Type B pancreatic cell (in vitro differentiated cells): ENCODE measurements at regions not wholly inside any gene's neighbourhood (a gene's known extent, or its start where the extent isn't known, plus 50 kb on each side); places are given as distances from the start of the nearest gene placed in this dataset.

Experiments used
- DNase-seq: peaks from one replicate; pipeline ENCODE4 v3.0.0; 2021; ENCODE audit warnings: mixed read lengths; ENCODE audit not compliant: unreplicated experiment; ENCODE audit errors: extremely low spot score
- H3K27ac Mint-ChIP-seq: 2 replicates; pipeline ENCODE4 v1.8.0; 2021; ENCODE audit warnings: mild to moderate bottlenecking, mixed read lengths
- H3K27me3 Mint-ChIP-seq: 2 replicates; pipeline ENCODE4 v1.8.0; 2021; ENCODE audit warnings: mixed read lengths
- H3K36me3 Mint-ChIP-seq: 2 replicates; pipeline ENCODE4 v1.8.0; 2021; ENCODE audit warnings: mixed read lengths
- H3K4me1 Mint-ChIP-seq: one replicate; pipeline ENCODE4 v1.8.0; 2021; ENCODE audit warnings: mixed read lengths; ENCODE audit not compliant: unreplicated experiment
- H3K4me3 Mint-ChIP-seq: 2 replicates; pipeline ENCODE4 v1.8.0; 2021; ENCODE audit warnings: mild to moderate bottlenecking, mixed read lengths
- H3K9me3 Mint-ChIP-seq: 2 replicates; pipeline ENCODE4 v1.8.0; 2021; ENCODE audit warnings: mixed read lengths
- CTCF ChIP-seq: fragments of 200-600 bp; sonication (generic); conservative IDR thresholded peaks from 2 replicates; pipeline ENCODE4 v1.5.0; 2021; ENCODE audit warnings: antibody characterized with exemption, mild to moderate bottlenecking

GRCh38 chr6:148616841-148617240 is 130.0 kb upstream of the UST start:
- no peaks in the 10 kb centered on the region for H3K9me3 Mint-ChIP-seq
- no peak for TF ChIP-seq CTCF
- no peaks in the 10 kb centered on the region for H3K27me3 Mint-ChIP-seq
- no peak for DNase-seq
- no peaks in the 10 kb centered on the region for H3K36me3 Mint-ChIP-seq
- no peaks in the 10 kb centered on the region for H3K4me1 Mint-ChIP-seq
- H3K4me3 Mint-ChIP-seq = no peak overlapping the region
- H3K27ac Mint-ChIP-seq = no peak overlapping the region

GRCh38 chr6:148617530-148617929 is 129.3 kb upstream of the UST start:
- Mint-ChIP-seq H3K36me3 (no peaks in the 10 kb centered on the region), H3K4me1 (no peaks in the 10 kb centered on the region), H3K4me3 (no peak overlapping the region), H3K9me3 (no peaks in the 10 kb centered on the region), H3K27ac (no peak overlapping the region), H3K27me3 (no peaks in the 10 kb centered on the region)
- TF ChIP-seq CTCF = no peak
- no peak for DNase-seq

GRCh38 chr6:148619891-148620290 is 126.9 kb upstream of the UST start:
- Mint-ChIP-seq H3K27me3 (peaks cover 5% of the 10 kb centered on the region), H3K27ac (no peak overlapping the region), H3K9me3 (no peaks in the 10 kb centered on the region), H3K4me3 (no peak overlapping the region), H3K4me1 (no peaks in the 10 kb centered on the region), H3K36me3 (no peaks in the 10 kb centered on the region)
- no peak for TF ChIP-seq CTCF
- no peak for DNase-seq

GRCh38 chr6:148620579-148621298 is 126.1 kb upstream of the UST start:
- Mint-ChIP-seq H3K4me1 (no peaks in the 10 kb centered on the region), H3K27me3 (peaks cover 5% of the 10 kb centered on the region), H3K4me3 (no peak overlapping the region), H3K9me3 (no peaks in the 10 kb centered on the region), H3K27ac (no peak overlapping the region), H3K36me3 (no peaks in the 10 kb centered on the region)
- DNase-seq = no peak
- TF ChIP-seq CTCF = no peak

- Mint-ChIP-seq H3K27me3 (peaks cover 5% of the 10 kb centered on the region), H3K9me3 (no peaks in the 10 kb centered on the region), H3K36me3 (no peaks in the 10 kb centered on the region), H3K4me3 (no peak overlapping the region), H3K4me1 (no peaks in the 10 kb centered on the region), H3K27ac (no peak overlapping the region)
- TF ChIP-seq CTCF = no peak
- no peak for DNase-seq
These were observed 121.2 kb upstream of the UST start for GRCh38 chr6:148625609-148626008.
